ENCODE measurements at regions not wholly inside any gene's neighbourhood (a gene's known extent, or its start where the extent isn't known, plus 50 kb on each side); places are given as distances from the start of the nearest gene placed in this dataset.

DNA sequence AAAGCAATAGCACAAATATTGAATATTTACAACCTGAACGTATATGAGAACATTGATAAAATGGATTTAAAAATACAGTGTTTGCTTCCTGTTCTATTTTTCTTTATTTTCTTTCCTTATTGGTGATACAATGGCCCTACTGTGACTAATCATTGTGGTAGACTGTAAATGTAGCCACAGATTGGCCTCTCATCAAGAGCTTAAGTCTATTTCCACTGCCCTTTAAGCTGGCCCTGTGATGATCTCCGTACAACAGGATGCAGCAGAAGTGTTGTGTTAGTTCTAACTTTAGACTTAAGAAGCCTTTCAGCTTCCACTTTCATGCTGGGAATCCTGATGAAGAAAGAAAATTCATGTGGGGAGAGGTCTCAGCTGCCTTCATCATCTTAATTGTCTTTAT, 285.6 kb upstream of the B3GALT2 start:
- DNase-seq (ENCODE audit: low read depth): no peak
- TF ChIP-seq, protein P1, sequence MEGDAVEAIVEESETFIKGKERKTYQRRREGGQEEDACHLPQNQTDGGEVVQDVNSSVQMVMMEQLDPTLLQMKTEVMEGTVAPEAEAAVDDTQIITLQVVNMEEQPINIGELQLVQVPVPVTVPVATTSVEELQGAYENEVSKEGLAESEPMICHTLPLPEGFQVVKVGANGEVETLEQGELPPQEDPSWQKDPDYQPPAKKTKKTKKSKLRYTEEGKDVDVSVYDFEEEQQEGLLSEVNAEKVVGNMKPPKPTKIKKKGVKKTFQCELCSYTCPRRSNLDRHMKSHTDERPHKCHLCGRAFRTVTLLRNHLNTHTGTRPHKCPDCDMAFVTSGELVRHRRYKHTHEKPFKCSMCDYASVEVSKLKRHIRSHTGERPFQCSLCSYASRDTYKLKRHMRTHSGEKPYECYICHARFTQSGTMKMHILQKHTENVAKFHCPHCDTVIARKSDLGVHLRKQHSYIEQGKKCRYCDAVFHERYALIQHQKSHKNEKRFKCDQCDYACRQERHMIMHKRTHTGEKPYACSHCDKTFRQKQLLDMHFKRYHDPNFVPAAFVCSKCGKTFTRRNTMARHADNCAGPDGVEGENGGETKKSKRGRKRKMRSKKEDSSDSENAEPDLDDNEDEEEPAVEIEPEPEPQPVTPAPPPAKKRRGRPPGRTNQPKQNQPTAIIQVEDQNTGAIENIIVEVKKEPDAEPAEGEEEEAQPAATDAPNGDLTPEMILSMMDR (conservative IDR thresholded peaks at IDR 0.05; ENCODE audit: low read length): no peak

DNA sequence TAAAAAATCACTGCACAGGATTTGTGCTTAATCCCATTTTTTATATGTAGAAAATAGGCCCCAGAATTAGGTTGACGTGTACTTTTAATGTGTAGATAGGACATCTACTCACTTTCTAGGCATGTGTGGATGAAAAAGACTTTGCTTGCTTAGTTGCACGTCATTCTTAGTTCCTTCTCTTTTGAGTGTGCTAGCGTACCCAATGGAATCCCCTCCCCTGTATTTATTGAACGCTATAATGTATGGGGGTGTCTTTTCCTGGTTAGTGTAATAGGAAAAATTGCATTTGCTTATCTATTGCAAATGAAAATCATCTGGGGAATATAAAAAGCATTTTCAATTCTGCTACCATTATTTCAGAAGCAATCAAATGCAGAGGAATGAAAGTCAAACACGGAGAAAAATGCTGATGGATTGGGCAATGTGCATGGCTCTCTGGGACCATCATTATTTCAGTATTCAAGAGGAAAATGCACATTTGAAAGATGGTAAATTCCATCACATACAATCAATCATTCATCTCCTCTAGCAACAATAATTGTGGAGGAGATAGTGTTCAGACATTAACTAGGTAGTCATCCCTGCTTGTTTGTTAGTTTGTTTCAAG, 277.0 kb upstream of the B3GALT2 start:
- TF ChIP-seq, protein P1 (conservative IDR thresholded peaks at IDR 0.05; ENCODE audit: low read length): no peak
- H3K4me3 ChIP-seq (ENCODE audit: low read length): no peak overlapping the region
- DNase-seq (ENCODE audit: low read depth): no peak

More for the DNA sequence above, 285.6 kb upstream of the B3GALT2 start:
- no peak overlapping the region for H3K4me3 ChIP-seq (ENCODE audit: low read length)

DNA sequence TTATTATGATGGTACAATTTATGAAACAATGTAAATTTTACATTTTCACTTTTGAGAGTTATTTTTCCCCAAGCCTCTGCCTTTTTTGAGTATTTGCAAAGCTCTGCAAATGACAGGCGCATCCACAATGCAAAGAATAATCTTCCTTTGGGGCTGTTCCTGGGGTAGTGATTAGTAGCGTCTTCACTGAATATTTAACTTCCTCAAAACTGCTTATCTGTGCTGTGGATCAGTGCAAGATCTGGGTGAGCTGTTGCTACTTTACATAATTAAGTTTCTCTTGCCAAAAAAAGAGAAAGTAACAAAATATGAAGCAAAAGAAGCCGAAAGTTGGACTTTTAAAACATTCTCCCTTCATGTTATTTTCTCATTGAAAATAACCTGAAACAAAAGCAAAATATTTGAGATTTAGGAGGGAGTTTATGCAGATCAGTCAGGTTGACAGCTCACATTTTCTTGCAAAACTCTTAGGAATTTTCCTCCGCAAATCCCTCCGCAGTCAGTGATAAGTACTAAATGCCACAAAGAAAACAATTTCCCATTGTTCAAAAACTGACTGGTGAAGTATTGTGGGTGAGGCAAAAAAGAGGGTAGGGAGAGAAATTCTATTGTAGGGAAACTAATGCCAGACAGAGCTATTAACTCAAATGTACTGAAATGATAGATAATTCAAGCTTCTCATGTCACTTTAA, 276.4 kb upstream of the B3GALT2 start:
- no peak for DNase-seq (ENCODE audit: low read depth)
- TF ChIP-seq, protein P1 (conservative IDR thresholded peaks at IDR 0.05; ENCODE audit: low read length): no peak
- H3K4me3 ChIP-seq (ENCODE audit: low read length): no peak overlapping the region

DNA sequence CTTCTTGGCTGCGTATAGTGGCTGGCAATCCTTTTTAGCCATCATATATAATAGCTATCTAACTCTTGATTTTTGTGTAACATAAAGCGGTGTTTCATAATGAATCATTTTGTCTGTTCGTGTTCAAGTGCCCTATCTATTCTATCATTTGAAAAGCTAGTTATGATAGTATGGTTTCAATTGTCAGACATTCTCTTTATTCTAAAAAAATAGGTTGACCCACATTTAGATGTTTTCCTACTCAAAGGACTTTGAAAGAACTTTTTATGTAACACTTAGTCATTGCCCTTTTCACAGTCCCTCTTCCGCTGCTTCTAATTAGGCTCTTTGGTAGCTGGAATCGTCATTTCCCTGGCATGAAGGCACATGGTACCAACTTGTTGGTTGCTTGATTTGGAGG, 272.2 kb upstream of the B3GALT2 start:
- no peak overlapping the region for H3K4me3 ChIP-seq (ENCODE audit: low read length)
- TF ChIP-seq, protein P1 (conservative IDR thresholded peaks at IDR 0.05; ENCODE audit: low read length): no peak
- no peak for DNase-seq (ENCODE audit: low read depth)

DNA sequence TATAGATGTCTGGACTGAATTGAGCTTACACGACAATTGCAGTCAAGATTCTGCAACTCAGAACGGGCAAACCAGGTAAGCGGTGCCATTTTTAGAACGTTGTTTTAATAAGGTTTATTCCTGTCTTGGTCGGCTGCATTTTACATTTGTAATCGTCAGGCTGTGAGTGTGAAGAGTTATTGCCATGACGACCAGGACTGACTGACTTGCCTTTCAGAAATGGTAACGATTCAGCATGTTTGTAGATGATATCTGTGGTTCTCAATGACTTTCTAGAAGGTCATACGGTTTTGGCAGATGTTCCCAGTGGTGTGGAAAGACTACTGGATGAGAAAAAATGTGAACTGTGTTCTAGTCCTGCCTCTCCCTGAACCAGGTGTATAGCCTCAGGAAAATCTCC, 271.3 kb upstream of the B3GALT2 start:
- TF ChIP-seq, protein P1 (conservative IDR thresholded peaks at IDR 0.05; ENCODE audit: low read length): no peak
- H3K4me3 ChIP-seq (ENCODE audit: low read length): no peak overlapping the region
- no peak for DNase-seq (ENCODE audit: low read depth)

DNA sequence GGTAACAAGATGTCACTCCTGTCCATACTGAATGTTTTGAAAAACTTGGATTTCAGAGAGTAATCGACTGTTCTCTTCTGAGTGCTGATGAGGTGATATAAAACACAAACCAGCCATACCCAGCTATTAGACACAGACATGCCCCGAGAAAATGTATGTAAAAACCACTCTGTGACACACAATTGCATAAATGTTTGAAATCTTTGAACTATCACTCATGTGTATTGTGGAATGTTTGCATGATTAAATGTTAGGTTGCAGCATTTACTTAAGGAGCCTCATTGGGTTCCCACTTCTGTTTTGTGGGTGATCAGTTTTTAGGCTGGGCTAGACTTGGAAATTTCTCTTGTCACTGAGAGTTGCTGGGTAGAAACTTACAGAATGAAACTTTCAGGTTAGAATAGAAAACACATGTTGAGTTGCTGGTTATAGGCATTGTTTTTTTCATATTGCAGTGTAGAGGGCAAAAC, 270.4 kb upstream of the B3GALT2 start:
- TF ChIP-seq, protein P1 (conservative IDR thresholded peaks at IDR 0.05; ENCODE audit: low read length): no peak
- DNase-seq (ENCODE audit: low read depth): no peak
- H3K4me3 ChIP-seq (ENCODE audit: low read length): no peak overlapping the region

DNA sequence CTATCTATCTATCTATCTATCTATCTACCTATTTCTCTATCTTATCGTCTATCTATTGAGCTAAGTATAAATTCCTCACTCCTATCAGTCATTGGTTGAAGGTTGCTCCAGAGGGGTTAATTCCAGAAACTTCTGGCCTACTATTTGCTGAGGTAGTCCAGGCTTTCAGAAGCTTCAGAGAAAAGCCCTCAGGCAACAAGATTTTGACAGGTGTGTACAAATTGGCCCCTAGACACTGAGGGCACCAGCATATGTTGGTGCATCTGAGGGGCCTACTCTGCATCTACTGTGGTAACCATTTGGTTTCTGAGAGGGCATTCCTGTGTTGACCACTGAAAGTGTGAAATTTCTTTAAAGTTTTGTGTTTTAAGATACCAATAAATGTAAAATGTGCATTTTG, 265.2 kb upstream of the B3GALT2 start:
- no peak overlapping the region for H3K4me3 ChIP-seq (ENCODE audit: low read length)
- DNase-seq (ENCODE audit: low read depth): no peak
- TF ChIP-seq, protein P1 (conservative IDR thresholded peaks at IDR 0.05; ENCODE audit: low read length): no peak
